H1 (cell line): ENCODE measurements at regions not wholly inside any gene's neighbourhood (a gene's known extent, or its start where the extent isn't known, plus 50 kb on each side); places are given as distances from the start of the nearest gene placed in this dataset.

Experiments
- CTCF ChIA-PET: fragments of 300-600 bp; sonication (Branson Sonifier 250); formaldehyde crosslinking; loops from one replicate; lab custom pipeline; 2021; ENCODE audit not compliant: partially characterized antibody; lab: Charles Lee
- POLR2A ChIA-PET: fragments of 300-600 bp; sonication (Branson Sonifier 250); formaldehyde crosslinking; loops from one replicate; lab custom pipeline; 2021; ENCODE audit warnings: inconsistent platforms; ENCODE audit not compliant: partially characterized antibody; lab: Charles Lee
- DNase-seq, 2 experiments: peaks; one replicate each; pipeline versions ENCODE4 v3.0.0 to v3.0.0-alpha.2; 2010 to 2022; ENCODE audit warnings: low spot score in 2 of 2, low read depth in 1 of 2, mixed read lengths in 1 of 2
- FAIRE-seq: peaks from 2 replicates; lab custom pipeline; 2011; peaks lifted over from hg19 to GRCh38; lab: Jason Lieb, UNC
- H2AFZ ChIP-seq: 2 replicates; pipeline ENCODE4 v1.8.1; 2012; ENCODE audit warnings: low read length, inconsistent platforms
- H2AK5ac ChIP-seq: 2 replicates; pipeline ENCODE4 v1.6.1; 2013; ENCODE audit warnings: low read depth, low read length
- H2BK120ac ChIP-seq: replicated peaks from 2 replicates; pipeline ENCODE3; 2013; ENCODE audit warnings: low read depth, low read length, inconsistent platforms
- H2BK12ac ChIP-seq: 2 replicates; pipeline ENCODE4 v1.6.1; 2013; ENCODE audit warnings: low read depth, low read length
- H2BK15ac ChIP-seq: 2 replicates; pipeline ENCODE4 v1.6.1; 2013; ENCODE audit warnings: low read length
- H2BK20ac ChIP-seq: 2 replicates; pipeline ENCODE4 v1.6.1; 2013; ENCODE audit warnings: low read length
- H2BK5ac ChIP-seq: 2 replicates; pipeline ENCODE4 v1.6.1; 2013; ENCODE audit warnings: low read depth, low read length
- H3K14ac ChIP-seq: 2 replicates; pipeline ENCODE4 v1.6.1; 2013; ENCODE audit warnings: inconsistent platforms; ENCODE audit not compliant: insufficient read length
- H3K18ac ChIP-seq: 2 replicates; pipeline ENCODE4 v1.6.1; 2013; ENCODE audit warnings: low read length; ENCODE audit errors: extremely low read depth
- H3K23ac ChIP-seq: 2 replicates; pipeline ENCODE4 v1.6.1; 2013; ENCODE audit warnings: inconsistent platforms; ENCODE audit not compliant: insufficient read length
- H3K23me2 ChIP-seq: 2 replicates; pipeline ENCODE4 v1.6.1; 2013; ENCODE audit warnings: low read depth, low read length
- H3K27ac ChIP-seq: 2 replicates; pipeline ENCODE4 v1.6.1; 2011; ENCODE audit warnings: low read depth, low read length, inconsistent platforms
- H3K27me3 ChIP-seq, 4 experiments: replicated peaks in 1 of 4; 1 replicate in 1 of 4; 2 replicates in 3 of 4; pipeline versions ENCODE4 v1.6.1 to v1.8.1; 2011 to 2013; ENCODE audit warnings: low read length in 3 of 4, mild to moderate bottlenecking in 3 of 4, inconsistent platforms in 2 of 4, mixed read lengths in 2 of 4, moderate library complexity in 1 of 4; ENCODE audit not compliant: control insufficient read depth in 3 of 4, insufficient read depth in 3 of 4; ENCODE audit errors: extremely low read depth in 1 of 4
- H3K36me3 ChIP-seq, 4 experiments: 2 replicates each; pipeline versions ENCODE4 v1.6.1 to v1.8.1; 2011 to 2013; ENCODE audit warnings: mild to moderate bottlenecking in 4 of 4, low read length in 3 of 4, moderate library complexity in 2 of 4, control low read depth in 1 of 4, inconsistent platforms in 1 of 4; ENCODE audit not compliant: insufficient read depth in 4 of 4, control insufficient read depth in 2 of 4
- H3K4ac ChIP-seq: replicated peaks from 2 replicates; pipeline ENCODE3; 2013; ENCODE audit warnings: low read length, low read depth, mixed read lengths, inconsistent platforms; ENCODE audit not compliant: insufficient read length
- H3K4me1 ChIP-seq, 4 experiments: replicated peaks in 1 of 4; 1 replicate in 1 of 4; 2 replicates in 3 of 4; pipeline versions ENCODE4 v1.6.1 to v1.8.1; 2011 to 2013; ENCODE audit warnings: low read length in 3 of 4, inconsistent platforms in 2 of 4, mixed read lengths in 1 of 4; ENCODE audit not compliant: insufficient read depth in 4 of 4, control insufficient read depth in 3 of 4
- H3K4me2 ChIP-seq, 2 experiments: 2 replicates each; pipeline versions ENCODE4 v1.6.1 to v1.8.1; 2011 to 2013; ENCODE audit warnings: low read depth in 2 of 2, low read length in 2 of 2, control low read depth in 1 of 2, inconsistent platforms in 1 of 2, mild to moderate bottlenecking in 1 of 2; ENCODE audit not compliant: insufficient read depth in 1 of 2
- H3K4me3 ChIP-seq, 4 experiments: fragments of 200-600, 300-600 bp in 1 of 4; sonication (generic), shearing (Covaris generic), sonication (Bioruptor Twin) in 1 of 4; 2 replicates each; pipeline versions ENCODE4 v1.5.1 to v1.8.1; 2011 to 2016; ENCODE audit warnings: low read length in 4 of 4, low read depth in 3 of 4, control low read depth in 2 of 4, inconsistent platforms in 2 of 4, mild to moderate bottlenecking in 2 of 4, mixed read lengths in 1 of 4, moderate library complexity in 1 of 4; ENCODE audit not compliant: insufficient read depth in 2 of 4; ENCODE audit errors: extremely low read depth in 1 of 4
- H3K56ac ChIP-seq: replicated peaks from 2 replicates; pipeline ENCODE3; 2013; ENCODE audit warnings: low read depth, mild to moderate bottlenecking, mixed read lengths, low read length, inconsistent platforms; ENCODE audit not compliant: insufficient read length
- H3K79me1 ChIP-seq: 2 replicates; pipeline ENCODE4 v1.6.1; 2013; ENCODE audit warnings: low read depth, low read length, control low read depth
- H3K79me2 ChIP-seq, 2 experiments: 2 replicates each; pipeline versions ENCODE4 v1.6.1 to v1.8.1; 2012 to 2013; ENCODE audit warnings: low read length in 2 of 2, mild to moderate bottlenecking in 2 of 2, inconsistent platforms in 1 of 2; ENCODE audit not compliant: insufficient read depth in 2 of 2, control insufficient read depth in 1 of 2
- H3K9ac ChIP-seq, 4 experiments: replicated peaks in 1 of 4; 1 replicate in 1 of 4; 2 replicates in 3 of 4; pipeline versions ENCODE4 v1.6.1 to v1.8.1; 2011 to 2013; ENCODE audit warnings: low read depth in 3 of 4, low read length in 3 of 4, control low read depth in 2 of 4, mild to moderate bottlenecking in 2 of 4, moderate library complexity in 2 of 4, inconsistent platforms in 1 of 4; ENCODE audit errors: extremely low read depth in 1 of 4
- H3K9me3 ChIP-seq, 2 experiments: 2 replicates each; pipeline versions ENCODE4 v1.6.1 to v1.8.1; 2012 to 2013; ENCODE audit warnings: mild to moderate bottlenecking in 2 of 2, moderate library complexity in 2 of 2, control low read depth in 1 of 2, inconsistent platforms in 1 of 2, low read depth in 1 of 2, low read length in 1 of 2, mixed read lengths in 1 of 2; ENCODE audit not compliant: insufficient read depth in 2 of 2
- H4K20me1 ChIP-seq, 2 experiments: replicated peaks in 1 of 2; 2 replicates each; pipeline versions ENCODE3 to v1.8.1; 2011 to 2013; ENCODE audit warnings: inconsistent platforms in 2 of 2, low read length in 2 of 2, mild to moderate bottlenecking in 1 of 2; ENCODE audit not compliant: insufficient read depth in 2 of 2, control insufficient read depth in 1 of 2
- H4K5ac ChIP-seq: 2 replicates; pipeline ENCODE4 v1.6.1; 2013; ENCODE audit warnings: low read length, low read depth, mixed read lengths, inconsistent platforms; ENCODE audit not compliant: insufficient read length
- H4K8ac ChIP-seq: 2 replicates; pipeline ENCODE4 v1.8.0; 2013; ENCODE audit warnings: mild to moderate bottlenecking, moderate library complexity, low read length, inconsistent platforms; ENCODE audit not compliant: insufficient read depth; ENCODE audit errors: extremely low read depth
- H4K91ac ChIP-seq: replicated peaks from 2 replicates; pipeline ENCODE3; 2013; ENCODE audit warnings: low read length, mixed read lengths, inconsistent platforms; ENCODE audit not compliant: insufficient read length
- ASH2L ChIP-seq: fragments of 200-600, 300-600 bp; sonication (generic); IDR thresholded peaks from one replicate; pipeline ENCODE4 v1.7.1; 2017; ENCODE audit warnings: low read length
- EZH2 ChIP-seq: fragments of 200-600 bp; sonication (generic); IDR thresholded peaks from 2 replicates; pipeline ENCODE4 v1.7.1; 2012; ENCODE audit warnings: low read depth, mild to moderate bottlenecking, moderate library complexity, low read length, inconsistent platforms; ENCODE audit not compliant: severe bottlenecking
- NANOG ChIP-seq: IDR thresholded peaks from 2 replicates; pipeline ENCODE4 v1.6.1; 2011; ENCODE audit warnings: low read length, low read depth, mild to moderate bottlenecking, inconsistent platforms; ENCODE audit not compliant: insufficient read depth, poor library complexity, severe bottlenecking
- RBBP5 ChIP-seq: IDR thresholded peaks from 2 replicates; pipeline ENCODE4 v1.7.1; 2012; ENCODE audit warnings: low read depth, mild to moderate bottlenecking, inconsistent platforms, low read length, moderate library complexity, borderline replicate concordance
- SAP30 ChIP-seq: fragments of 300-600 bp; sonication (generic); IDR thresholded peaks from 2 replicates; pipeline ENCODE4 v1.7.1; 2012; ENCODE audit warnings: low read length, moderate library complexity, mild to moderate bottlenecking, inconsistent platforms; ENCODE audit not compliant: insufficient read depth, insufficient replicate concordance
- TEAD4 ChIP-seq: IDR thresholded peaks from 2 replicates; pipeline ENCODE4 v1.6.1; 2012; ENCODE audit warnings: low read depth, low read length, inconsistent platforms, mixed read lengths
- YY1 ChIP-seq: IDR thresholded peaks from 2 replicates; pipeline ENCODE4 v1.6.1; 2011; ENCODE audit warnings: low read depth, mild to moderate bottlenecking, low read length
- WGBS, 2 experiments: shearing (Covaris generic) in 1 of 2; methylation state at CpG; one replicate each; pipeline versions ENCODE4 v1.1.6 to v1.1.7; 2013 to 2015; ENCODE audit warnings: low lambda C conversion rate in 2 of 2, mixed read lengths in 2 of 2, inconsistent platforms in 1 of 2, low coverage in 1 of 2, missing lambda C conversion rate in 1 of 2; ENCODE audit not compliant: insufficient replicate concordance in 2 of 2, insufficient coverage in 1 of 2, insufficient read length in 1 of 2; ENCODE audit errors: extremely low coverage in 1 of 2, missing lambda C conversion rate in 1 of 2; 5-methylcytosine and 5-hydroxymethylcytosine counted together
- TF ChIP-seq, protein P1 (sequence below): IDR thresholded peaks from 2 replicates; pipeline ENCODE4 v1.6.1; 2012; ENCODE audit warnings: inconsistent platforms

DNA sequence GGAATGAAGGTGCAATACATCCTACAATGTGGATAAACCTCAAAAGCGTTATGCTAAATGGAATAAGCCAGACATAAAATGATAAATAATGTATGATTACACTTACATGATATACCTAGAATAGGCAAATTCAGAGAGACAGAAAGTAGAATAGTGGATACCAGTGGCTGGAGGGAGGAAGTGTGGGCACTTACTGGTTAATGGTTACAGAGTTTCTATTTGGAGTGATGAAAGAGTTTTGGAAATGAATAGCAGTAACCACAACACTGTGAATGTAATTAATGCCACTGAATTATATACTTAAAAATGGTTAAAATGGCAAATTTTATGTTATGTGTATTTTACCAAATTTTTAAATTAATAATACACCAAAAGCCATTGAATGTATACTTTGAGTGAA is 71.4 kb upstream of the CST7 start:
- Histone ChIP-seq H2BK5ac (no peak overlapping the region), H2BK20ac (no peak overlapping the region), H3K23ac (no peak overlapping the region), H3K36me3 (no peaks in the 10 kb centered on the region), H3K23me2 (no peaks in the 10 kb centered on the region), H3K4me2 (no peak overlapping the region), H3K4ac (no peak overlapping the region), H4K20me1 (no peaks in the 10 kb centered on the region), H2BK12ac (no peak overlapping the region), H3K27ac (no peak overlapping the region), H3K79me1 (no peaks in the 10 kb centered on the region), H3K56ac (no peak overlapping the region), H3K79me2 (no peaks in the 10 kb centered on the region), H2BK120ac (no peak overlapping the region), H3K4me3 (no peak overlapping the region), H2BK15ac (no peak overlapping the region), H4K5ac (no peak overlapping the region), H3K4me1 (no peaks in the 10 kb centered on the region), H4K91ac (no peak overlapping the region), H3K9ac (no peak overlapping the region), H3K18ac (no peak overlapping the region), H3K14ac (no peak overlapping the region), H2AK5ac (no peak overlapping the region), H2AFZ (no peak overlapping the region), H3K27me3 (no peaks in the 10 kb centered on the region; a peak in 2 of 7 replicates), H4K8ac (no peak overlapping the region), H3K9me3 (no peaks in the 10 kb centered on the region; a peak in 1 of 4 replicates)
- FAIRE-seq (no peak), DNase-seq (no peak)
- POLR2A ChIA-PET: no interaction called here
- TF ChIP-seq YY1: no peak
- no peak for TF ChIP-seq SAP30
- TF ChIP-seq TEAD4: no peak
- TF ChIP-seq RBBP5: no peak
- TF ChIP-seq NANOG: no peak
- TF ChIP-seq, protein P1, sequence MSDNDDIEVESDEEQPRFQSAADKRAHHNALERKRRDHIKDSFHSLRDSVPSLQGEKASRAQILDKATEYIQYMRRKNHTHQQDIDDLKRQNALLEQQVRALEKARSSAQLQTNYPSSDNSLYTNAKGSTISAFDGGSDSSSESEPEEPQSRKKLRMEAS: no peak
- no peak for TF ChIP-seq EZH2
- no peak for TF ChIP-seq ASH2L
- CTCF ChIA-PET: no interaction called here
- 85% methylated on average over 1 of the region's 1 CpG; no CpG with 5 or more reads in 1 of the 2 experiments for WGBS, 2 experiments
